GM21723 (cell line): ENCODE measurements at regions not wholly inside any gene's neighbourhood (a gene's known extent, or its start where the extent isn't known, plus 50 kb on each side); places are given as distances from the start of the nearest gene placed in this dataset.

Experiments
- ATAC-seq: cut with Tn5 transposase; IDR thresholded peaks from one replicate; pipeline ENCODE4 v1.9.1; 2021; ENCODE audit warnings: mild to moderate bottlenecking, moderate library complexity; ENCODE audit not compliant: unreplicated experiment

GRCh38 chr5:3542769-3543168 is 52.9 kb upstream of the IRX1 start:
- no peak for ATAC-seq

DNA sequence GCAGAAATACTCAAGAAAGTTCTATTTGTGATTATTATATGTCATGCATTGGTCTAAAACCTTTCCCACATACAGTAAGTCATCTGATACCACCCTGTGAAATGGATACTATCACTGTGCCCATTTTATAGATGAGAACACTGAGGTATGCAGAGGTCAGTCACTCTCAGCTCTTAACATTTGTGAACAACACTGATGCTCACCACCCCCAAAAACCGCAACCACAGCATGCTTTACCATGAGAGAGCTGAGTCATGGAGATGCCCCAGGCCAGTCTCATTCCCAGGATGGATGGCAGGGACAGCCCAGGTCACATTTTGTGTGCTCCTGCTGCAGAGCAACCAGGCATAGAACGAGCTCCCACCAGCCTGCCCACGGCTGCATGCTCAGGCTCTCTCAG is 53.5 kb upstream of the IRX1 start:
- no peak for ATAC-seq

DNA sequence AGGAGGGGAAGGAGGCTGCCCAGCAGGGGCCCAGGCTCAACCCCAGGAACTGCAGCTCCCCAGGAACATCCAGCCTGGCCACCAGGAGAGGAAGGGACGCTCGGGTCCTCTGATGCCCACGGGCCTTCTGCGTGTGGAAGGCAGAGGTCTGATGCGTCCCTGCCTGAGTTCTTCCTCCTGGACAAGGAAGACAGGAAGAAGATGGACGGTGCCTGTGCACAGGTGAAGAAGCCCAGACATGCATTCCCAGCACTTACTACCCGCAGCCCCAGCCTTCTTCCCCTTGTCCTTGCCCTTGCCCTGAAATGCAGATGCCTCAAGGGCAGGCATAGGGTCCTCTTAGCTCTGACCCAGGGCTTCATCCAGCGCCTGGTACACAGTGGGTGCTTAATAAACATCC is 56.7 kb upstream of the IRX1 start:
- ATAC-seq: no peak

DNA sequence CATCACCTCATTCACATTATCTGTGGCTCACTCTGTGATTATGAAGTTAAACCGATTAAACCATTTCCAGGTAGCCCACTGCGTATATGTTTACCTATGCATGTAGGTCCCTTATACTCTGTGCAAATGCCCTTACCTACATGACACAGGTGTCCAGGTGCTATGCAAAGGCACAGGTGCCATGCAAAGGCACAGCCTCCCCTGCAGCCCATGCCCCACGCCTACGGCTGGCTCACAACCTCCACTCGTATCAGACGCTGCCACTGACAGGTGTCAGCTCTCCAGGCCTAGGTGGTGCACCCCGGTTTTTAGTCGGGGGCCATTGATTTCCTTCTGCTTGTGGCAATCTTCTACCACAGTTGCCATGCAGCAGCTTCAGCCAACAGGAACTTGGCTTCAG is 57.7 kb upstream of the IRX1 start:
- no peak for ATAC-seq

DNA sequence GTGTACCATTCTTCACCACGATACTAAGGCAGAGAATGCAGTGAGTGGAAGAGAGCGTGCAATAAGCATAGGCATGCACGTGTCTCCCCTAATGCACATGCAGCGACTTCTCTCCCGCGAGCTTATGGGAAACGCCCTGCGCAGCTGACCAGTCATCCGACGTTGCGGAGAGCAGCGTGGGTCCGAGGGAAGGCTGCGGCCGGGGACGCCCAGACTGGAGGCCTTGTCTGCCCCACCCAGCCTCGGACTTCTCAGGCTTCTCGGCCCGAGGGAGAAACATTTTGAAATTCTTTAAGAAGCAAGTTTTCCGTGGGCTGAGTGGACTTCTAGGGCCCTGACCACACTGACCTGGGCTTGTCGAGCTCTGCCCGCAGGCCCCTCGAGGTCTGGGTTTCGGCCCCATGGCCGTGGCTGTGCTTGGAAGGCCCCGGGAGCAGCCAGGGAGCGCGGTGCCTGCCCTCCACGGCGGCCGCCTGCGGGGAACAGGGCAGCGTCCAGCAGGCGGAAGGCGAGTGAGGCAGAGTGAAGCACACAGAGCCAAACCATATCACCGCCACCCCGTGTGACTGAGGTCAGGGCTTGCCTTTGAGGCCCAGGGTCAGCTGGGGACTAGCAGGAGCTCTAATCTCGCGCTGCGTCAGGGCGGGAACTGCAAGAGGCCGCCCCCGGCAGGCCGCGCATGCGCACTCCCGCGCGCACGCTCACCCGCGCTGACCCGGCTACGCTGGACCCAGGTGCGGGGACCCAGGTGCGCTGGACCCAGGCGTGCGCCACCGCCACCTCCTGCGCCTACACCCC is 60.0 kb upstream of the IRX1 start:
- ATAC-seq: no peak

GRCh38 chr5:3534997-3535396 is 60.6 kb upstream of the IRX1 start:
- ATAC-seq: no peak

DNA sequence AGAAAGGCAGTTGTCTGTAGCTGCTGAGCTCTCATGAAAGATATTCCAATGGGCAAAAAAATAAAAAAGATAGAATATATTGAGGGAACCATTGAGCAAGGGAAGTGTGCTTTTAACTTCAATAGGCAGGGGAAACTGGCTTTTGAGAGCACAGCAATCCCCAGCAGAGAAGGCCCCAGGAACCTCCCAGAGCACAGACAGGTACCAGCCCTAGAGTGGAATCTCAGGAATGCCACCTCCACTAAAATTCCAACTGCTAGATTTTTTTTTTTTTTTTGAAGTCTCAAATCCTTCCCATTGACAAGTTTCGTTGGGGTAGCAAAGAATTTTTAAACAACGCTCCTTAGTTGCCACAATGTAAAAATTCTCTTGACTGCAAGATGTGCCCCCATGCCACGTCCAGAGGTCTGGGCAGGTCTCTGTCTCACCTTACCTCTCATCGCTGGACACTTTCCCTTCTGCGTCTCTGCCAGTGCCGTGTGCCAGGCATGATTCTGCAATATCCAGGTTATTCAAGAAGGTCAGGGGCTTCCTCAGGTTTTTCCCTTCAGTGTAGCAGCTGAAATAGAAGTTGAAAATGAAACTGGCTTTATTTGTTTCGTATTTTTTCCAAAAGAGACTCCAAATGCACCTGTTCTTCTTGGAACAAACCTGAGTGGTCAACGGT is 64.2 kb upstream of the IRX1 start:
- no peak for ATAC-seq

DNA sequence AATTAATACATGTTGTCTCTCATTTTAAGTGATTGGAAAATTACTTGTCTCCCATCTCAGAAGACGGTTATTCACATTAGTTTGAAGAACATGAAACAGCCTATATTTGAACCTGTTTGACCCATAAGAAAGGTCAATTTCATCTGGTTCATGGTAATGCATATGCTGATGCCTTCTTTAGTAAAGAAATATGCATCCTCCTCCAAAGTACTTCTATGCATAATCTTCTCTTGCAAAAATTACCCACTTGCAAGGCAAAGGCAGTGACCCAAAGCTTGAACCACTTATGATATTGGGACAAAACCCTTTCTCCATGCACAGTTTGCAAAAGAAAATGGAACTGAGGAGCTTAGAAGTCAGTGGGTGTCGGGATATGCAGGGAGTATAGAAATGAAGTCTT is 65.4 kb upstream of the IRX1 start:
- no peak for ATAC-seq

GRCh38 chr5:3526551-3527185 is 69.0 kb upstream of the IRX1 start:
- ATAC-seq: no peak

GRCh38 chr5:3522491-3522890 is 73.1 kb upstream of the IRX1 start:
- ATAC-seq: no peak

GRCh38 chr5:3518576-3518975 is 77.1 kb upstream of the IRX1 start:
- ATAC-seq: no peak

- ATAC-seq: no peak
These were observed 77.6 kb upstream of the IRX1 start for GRCh38 chr5:3518051-3518450.

DNA sequence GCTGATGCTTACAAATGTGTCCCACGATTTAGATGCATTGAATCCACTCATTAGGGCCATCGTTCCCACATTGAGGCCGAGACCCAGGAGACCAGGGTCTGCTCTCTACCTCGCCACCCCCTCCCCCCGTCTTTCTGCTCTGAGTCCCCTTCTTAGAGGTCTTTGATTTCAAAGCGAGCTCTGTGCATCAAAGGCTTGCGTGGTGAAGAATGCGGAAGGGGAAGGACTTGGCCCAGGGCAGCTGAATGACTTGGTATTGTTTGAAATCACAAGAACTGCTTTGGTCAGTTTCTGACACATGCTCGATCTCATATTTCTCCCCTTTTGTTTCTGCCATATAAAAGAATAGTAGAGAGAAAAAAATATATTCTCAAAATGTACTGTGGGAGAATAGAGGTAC is 78.3 kb upstream of the IRX1 start:
- ATAC-seq: no peak

DNA sequence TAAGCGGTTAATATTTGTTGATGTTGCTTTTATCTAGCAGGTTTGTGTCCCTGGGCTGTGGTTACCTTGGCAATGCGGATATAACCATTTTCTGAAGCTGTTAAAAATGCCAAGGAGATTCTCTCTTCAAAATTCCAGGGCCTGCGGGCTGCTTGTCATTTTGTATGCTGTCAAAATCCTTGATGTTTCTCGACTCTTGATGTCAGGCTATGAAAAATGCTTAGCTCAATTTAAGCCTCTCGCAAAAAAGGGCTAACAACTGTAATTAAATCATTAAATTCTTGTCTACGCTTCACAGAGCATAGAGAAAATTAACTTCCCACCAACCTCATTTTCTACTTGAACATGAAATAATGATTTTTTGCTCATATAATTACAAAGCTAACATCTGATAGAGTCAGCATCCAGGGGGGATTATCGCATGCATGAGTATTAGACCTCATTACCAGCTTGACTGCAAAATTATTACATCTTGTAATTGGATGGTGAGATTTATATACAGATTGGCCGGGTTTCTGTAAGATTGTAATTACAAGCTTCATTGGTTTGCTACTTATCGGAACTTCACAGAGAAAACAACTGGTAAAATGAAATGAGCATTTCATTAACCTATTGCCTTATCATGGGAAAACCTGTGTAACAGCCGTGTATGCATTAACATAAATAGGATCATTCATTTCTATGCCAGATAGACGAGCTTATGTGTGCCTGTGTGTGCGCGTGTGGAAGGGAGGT is 83.1 kb upstream of the IRX1 start:
- no peak for ATAC-seq

- no peak for ATAC-seq
These were observed 83.7 kb upstream of the IRX1 start for GRCh38 chr5:3511934-3512333.

- ATAC-seq: no peak
These were observed 84.1 kb upstream of the IRX1 start for GRCh38 chr5:3511519-3511918.

DNA sequence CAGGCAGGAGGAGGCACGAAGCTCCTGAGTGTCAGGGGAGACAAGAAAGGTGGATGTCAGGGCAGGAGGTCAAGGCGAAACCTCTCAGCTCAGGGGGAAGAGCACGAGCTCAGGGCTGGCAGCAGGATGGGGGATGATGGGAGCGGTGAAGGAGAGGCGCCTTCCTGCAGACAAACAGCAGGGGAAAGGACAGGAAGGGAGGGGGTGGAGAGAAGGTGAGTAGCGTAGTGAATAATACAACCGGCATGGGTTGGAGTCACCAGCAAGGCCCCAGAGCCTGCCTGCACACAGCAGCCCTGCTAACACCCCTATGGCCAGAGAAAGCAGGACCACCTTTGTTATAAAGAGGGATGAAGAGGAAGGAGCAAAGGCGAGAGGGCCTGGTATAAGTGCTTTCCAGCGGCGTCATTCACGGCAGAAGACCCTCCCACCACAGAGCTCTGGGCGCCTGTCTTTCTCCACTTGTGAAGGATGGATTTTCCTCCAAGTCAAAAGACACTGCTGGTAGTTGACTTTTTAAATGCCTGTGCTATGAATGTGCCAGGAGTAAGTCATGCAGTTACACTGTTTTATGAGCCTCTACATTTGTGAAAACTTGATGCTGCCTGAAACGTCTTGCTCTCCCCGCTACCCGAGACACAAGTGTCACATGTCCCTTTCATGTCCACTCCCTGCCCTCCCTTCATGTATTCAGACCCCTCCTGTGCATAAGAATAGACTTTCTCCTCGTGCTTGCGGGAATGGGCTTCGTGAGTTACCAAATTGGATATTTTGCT is 84.8 kb upstream of the IRX1 start:
- no peak for ATAC-seq

GRCh38 chr5:3509290-3509689 is 86.3 kb upstream of the IRX1 start:
- no peak for ATAC-seq

DNA sequence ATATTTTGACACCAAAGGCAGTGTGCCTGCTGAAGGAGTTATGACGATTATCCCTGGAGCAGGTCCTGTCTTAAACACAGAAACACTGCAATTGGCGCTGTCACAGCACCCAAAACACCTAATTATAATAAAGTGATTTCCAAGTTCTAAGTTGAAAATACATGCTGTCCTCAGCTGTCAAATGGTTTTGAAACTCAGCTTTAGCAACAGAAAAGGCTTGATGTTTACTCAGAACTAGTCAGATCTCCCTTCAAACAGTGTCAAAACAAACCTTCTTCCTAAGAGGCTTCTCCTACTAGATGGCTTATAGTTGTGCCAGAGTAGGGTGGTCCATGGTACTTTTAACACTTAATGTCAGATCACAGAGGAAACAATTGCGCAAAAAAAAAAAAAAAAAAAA is 87.2 kb upstream of the IRX1 start:
- ATAC-seq: no peak

DNA sequence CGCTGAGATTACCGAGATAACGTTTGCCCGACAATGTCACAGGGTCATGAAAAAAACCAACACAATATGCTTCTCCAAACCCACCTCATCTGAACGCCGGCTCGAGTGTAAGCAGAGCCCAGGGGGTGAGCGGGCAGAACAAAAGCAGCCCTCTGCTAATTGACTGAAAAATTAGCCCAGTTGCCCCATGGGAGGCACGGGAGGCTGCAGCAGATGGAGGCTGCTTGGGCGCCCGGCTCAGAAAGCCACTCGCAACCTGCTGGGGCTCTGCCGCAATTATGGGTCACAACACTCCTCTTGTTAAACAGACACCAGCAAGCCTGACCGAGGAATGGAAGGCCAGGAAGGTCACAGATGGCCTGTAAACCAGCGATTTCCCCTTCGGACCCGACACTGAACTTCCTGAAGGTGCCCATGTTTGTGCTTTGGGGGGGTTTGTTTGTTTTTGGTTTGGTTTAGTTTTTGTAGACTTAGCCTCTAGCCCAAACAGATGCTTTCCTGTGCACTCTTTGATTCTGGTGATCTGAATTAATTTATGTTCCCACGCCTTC is 104.6 kb upstream of the IRX1 start:
- ATAC-seq: no peak
